ENCODE measurements at regions not wholly inside any gene's neighbourhood (a gene's known extent, or its start where the extent isn't known, plus 50 kb on each side); places are given as distances from the start of the nearest gene placed in this dataset.

DNA sequence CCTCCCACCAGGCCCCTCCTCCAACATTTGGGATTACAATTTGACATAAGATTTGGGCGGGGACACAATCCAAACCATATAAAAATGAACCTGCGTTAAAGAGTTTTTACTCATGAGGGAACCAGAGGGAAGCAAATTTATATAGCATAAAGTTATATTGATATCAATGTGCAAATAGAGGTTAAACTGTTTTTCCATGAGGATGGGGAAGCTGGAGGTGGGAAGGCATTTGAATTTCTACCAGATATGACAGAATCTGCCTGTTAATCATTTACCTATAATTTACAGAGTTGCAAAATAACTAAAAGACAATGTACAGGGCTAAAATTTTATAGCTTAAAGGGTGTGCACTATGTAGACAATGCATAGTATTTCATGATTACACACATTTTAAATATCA lies 322.0 kb upstream of the FKBP1C start:
- Histone ChIP-seq H3K27me3 (ENCODE audit: control insufficient read depth, insufficient read depth, low read length) (no peaks in the 10 kb centered on the region), H3K36me3 (replicated peaks; ENCODE audit: control insufficient read depth, insufficient read depth, low read length) (no peaks in the 10 kb centered on the region), H3K4me3 (ENCODE audit: insufficient read depth, low read depth, low read length) (no peak overlapping the region)
- DNase-seq: no peak

DNA sequence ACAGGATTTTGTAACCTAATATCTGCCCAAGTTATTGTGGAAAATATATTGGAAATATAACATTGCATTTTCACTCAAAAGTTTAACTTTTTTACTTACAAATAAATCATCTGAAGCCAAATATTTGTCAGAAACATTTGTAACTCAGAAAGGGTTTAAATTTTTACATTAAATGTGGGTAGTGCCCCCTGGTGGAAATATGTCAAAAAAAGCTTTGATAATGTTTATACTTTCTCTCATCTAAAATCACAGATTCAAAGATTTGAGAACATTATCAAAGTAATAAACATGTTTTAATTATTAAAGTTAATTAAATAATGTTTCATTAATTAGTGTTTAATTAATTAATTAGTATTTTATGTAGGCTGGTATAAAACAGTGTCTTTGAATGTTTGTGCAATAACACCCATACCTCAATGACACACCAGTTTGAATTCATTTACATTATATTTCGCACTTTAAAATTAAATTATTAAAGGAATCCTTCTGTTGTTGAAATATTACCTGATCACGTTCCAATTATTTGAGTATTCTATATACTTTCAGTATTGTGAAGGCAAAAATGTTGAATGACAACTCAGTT lies 320.1 kb upstream of the FKBP1C start:
- DNase-seq: peak; percentile 0
- no peaks in the 10 kb centered on the region for H3K36me3 ChIP-seq (replicated peaks; ENCODE audit: control insufficient read depth, insufficient read depth, low read length)
- no peak overlapping the region for H3K4me3 ChIP-seq (ENCODE audit: insufficient read depth, low read depth, low read length)
- H3K27me3 ChIP-seq (ENCODE audit: control insufficient read depth, insufficient read depth, low read length): no peaks in the 10 kb centered on the region

DNA sequence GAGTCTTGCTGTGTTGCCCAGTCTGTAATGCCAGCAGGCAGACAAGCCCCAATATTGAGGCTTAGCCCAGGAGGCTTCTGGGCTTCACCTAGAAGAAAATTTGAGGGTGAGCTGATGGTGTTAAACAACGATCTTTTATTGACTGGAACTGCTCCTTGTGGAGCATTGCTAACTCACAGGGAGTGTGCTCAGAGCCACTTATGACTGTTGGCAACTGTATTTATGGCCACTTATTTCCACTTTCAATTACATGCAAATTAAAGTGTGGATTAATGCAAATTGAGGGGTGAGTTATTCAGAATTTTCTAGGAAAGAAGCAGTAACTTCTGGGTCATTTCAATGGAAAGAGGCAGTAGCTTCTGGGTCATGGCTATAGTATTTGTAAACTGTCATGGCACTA lies 317.2 kb upstream of the FKBP1C start:
- DNase-seq: no peak
- Histone ChIP-seq H3K27me3 (ENCODE audit: control insufficient read depth, insufficient read depth, low read length) (no peaks in the 10 kb centered on the region), H3K4me3 (ENCODE audit: insufficient read depth, low read depth, low read length) (no peak overlapping the region), H3K36me3 (replicated peaks; ENCODE audit: control insufficient read depth, insufficient read depth, low read length) (no peaks in the 10 kb centered on the region)

DNA sequence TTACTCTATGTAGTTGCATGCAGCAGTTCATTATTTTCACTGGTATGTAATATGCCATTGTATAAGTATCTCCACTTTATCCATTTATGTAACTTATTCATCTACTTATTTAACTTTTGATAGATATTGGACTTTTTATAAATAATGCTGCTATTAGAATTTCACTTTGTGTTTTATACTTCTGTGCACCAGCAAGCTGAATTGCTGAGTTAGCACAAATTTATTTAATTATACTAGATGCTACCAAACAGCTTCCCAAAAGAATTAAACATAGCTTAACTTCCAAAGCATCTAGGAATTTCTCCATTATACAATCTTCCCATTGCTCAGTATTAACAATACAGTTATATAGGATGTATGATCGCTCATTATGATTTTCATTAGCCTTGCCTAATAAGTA lies 308.0 kb upstream of the FKBP1C start:
- no peaks in the 10 kb centered on the region for H3K27me3 ChIP-seq (ENCODE audit: control insufficient read depth, insufficient read depth, low read length)
- no peaks in the 10 kb centered on the region for H3K36me3 ChIP-seq (replicated peaks; ENCODE audit: control insufficient read depth, insufficient read depth, low read length)
- H3K4me3 ChIP-seq (ENCODE audit: insufficient read depth, low read depth, low read length): no peak overlapping the region
- DNase-seq: no peak

DNA sequence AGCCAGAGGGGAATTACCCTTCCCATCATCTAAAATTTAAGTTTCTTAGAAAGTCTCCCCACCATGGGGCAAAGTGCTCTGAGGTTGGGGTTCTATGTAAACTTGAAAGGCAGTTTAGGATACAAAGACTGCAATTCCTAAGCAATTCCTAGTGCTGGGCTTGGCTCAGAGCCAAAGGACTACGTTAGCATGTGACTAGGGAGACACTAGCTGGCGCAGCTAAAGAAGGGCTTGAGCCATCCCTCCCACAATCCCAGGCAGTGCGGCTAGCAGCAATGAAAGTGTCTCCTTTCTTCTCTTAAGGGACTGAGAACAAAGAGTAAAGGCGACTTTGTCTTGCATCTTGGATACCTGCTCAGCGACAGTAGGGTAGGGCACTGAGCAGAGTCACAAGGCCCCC lies 306.6 kb upstream of the FKBP1C start:
- Histone ChIP-seq H3K27me3 (ENCODE audit: control insufficient read depth, insufficient read depth, low read length) (no peaks in the 10 kb centered on the region), H3K36me3 (replicated peaks; ENCODE audit: control insufficient read depth, insufficient read depth, low read length) (no peaks in the 10 kb centered on the region), H3K4me3 (ENCODE audit: insufficient read depth, low read depth, low read length) (no peak overlapping the region)
- DNase-seq: no peak

DNA sequence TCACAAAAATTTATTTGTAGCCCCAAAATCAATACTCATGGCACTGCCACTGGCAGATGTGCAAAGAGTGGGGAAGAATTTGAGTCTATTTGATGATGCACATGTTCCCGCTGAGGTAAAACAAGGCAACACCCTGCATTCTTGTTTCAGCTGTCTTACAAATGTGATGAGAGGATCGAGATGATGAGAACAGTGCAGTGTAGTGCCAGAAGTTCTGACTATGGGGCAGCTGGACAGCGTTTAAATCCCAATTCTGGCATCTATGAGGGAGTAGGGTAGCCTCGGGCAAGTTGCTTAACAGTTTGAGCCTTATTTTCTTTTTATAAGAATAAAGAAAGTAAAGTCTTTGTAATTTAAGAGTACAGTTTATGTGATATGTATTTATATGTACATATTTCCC lies 296.7 kb upstream of the FKBP1C start:
- H3K36me3 ChIP-seq (replicated peaks; ENCODE audit: control insufficient read depth, insufficient read depth, low read length): no peaks in the 10 kb centered on the region
- no peak for DNase-seq
- no peaks in the 10 kb centered on the region for H3K27me3 ChIP-seq (ENCODE audit: control insufficient read depth, insufficient read depth, low read length)
- no peak overlapping the region for H3K4me3 ChIP-seq (ENCODE audit: insufficient read depth, low read depth, low read length)

DNA sequence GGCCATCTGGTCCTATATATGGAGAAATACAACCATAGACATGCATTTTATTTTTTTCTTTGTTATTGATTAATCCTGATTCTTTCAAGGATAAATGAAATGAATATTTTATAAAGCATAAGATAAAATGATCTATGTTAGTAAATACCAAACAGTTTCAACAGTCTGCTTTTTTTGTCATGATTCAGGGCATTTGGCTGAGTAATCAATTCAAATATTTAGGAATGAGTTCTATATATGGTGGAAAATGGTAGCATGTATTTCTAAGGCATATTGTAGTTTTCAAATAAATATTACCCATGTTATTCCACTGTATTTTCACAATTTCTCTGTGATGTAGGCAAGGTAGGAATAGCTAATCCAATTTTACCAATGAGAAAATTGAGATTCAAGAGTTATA lies 287.5 kb upstream of the FKBP1C start:
- Histone ChIP-seq H3K4me3 (ENCODE audit: insufficient read depth, low read depth, low read length) (no peak overlapping the region), H3K36me3 (replicated peaks; ENCODE audit: control insufficient read depth, insufficient read depth, low read length) (no peaks in the 10 kb centered on the region), H3K27me3 (ENCODE audit: control insufficient read depth, insufficient read depth, low read length) (no peaks in the 10 kb centered on the region)
- no peak for DNase-seq

DNA sequence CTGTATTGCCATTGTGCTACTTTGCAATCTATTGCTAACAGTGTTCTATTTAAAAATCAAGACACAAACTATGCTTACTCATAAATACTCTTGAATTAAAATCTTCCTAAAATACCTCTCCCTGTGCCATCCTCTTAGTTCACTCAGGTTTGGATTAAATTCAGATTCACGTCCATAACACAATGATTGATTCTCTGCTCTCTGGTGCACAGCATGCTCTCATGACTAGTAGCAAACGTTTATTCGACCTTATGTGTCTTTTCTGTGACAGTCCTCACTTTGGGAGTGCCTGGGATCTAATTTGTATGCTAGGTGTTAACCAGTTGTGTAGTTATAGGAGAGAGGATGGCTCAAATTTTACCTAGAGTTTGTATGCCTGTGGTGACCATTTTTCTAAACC lies 270.4 kb upstream of the FKBP1C start:
- no peaks in the 10 kb centered on the region for H3K36me3 ChIP-seq (replicated peaks; ENCODE audit: control insufficient read depth, insufficient read depth, low read length)
- no peak for DNase-seq
- H3K27me3 ChIP-seq (ENCODE audit: control insufficient read depth, insufficient read depth, low read length): no peaks in the 10 kb centered on the region
- H3K4me3 ChIP-seq (ENCODE audit: insufficient read depth, low read depth, low read length): no peak overlapping the region

DNA sequence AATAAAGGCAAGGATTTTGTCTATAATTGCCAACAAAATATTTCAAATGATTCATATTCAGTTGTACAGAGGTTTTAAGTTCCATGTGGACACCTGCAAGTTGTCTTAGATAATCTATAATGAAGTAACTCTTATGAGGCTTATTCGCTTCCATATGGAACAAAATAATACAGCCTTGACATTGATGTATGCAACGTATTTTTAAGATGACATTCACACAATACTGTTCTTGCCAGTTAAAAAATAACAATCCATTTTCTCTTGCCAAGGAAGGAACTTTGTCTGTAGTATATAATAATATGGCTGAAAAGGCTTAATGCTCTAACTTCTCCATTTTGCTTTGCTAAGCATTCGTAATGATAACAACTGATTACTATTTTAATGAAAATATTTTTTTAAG lies 269.3 kb upstream of the FKBP1C start:
- H3K36me3 ChIP-seq (replicated peaks; ENCODE audit: control insufficient read depth, insufficient read depth, low read length): no peaks in the 10 kb centered on the region
- no peak overlapping the region for H3K4me3 ChIP-seq (ENCODE audit: insufficient read depth, low read depth, low read length)
- H3K27me3 ChIP-seq (ENCODE audit: control insufficient read depth, insufficient read depth, low read length): no peaks in the 10 kb centered on the region
- DNase-seq: no peak

DNA sequence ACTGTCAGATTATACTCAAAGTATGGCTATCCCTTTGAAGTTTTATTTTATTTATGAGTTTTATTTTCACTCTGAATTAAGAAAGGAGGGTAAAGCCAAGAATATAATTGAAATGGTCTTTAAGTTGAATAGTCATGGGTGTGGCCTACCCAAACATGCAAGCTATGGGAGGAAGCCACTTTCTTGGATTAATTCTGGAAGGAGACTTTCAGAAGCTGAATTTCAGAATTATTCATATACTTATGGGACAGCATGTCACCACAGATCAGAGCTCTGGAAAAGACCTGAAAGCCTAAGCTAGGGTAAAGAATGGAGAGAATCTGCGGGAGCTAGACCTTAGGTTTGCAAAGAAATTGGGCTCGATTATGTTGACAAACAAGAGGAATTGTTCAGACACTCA lies 242.4 kb upstream of the FKBP1C start:
- H3K36me3 ChIP-seq (replicated peaks; ENCODE audit: control insufficient read depth, insufficient read depth, low read length): no peaks in the 10 kb centered on the region
- DNase-seq: no peak
- no peak overlapping the region for H3K4me3 ChIP-seq (ENCODE audit: insufficient read depth, low read depth, low read length)
- no peaks in the 10 kb centered on the region for H3K27me3 ChIP-seq (ENCODE audit: control insufficient read depth, insufficient read depth, low read length)

DNA sequence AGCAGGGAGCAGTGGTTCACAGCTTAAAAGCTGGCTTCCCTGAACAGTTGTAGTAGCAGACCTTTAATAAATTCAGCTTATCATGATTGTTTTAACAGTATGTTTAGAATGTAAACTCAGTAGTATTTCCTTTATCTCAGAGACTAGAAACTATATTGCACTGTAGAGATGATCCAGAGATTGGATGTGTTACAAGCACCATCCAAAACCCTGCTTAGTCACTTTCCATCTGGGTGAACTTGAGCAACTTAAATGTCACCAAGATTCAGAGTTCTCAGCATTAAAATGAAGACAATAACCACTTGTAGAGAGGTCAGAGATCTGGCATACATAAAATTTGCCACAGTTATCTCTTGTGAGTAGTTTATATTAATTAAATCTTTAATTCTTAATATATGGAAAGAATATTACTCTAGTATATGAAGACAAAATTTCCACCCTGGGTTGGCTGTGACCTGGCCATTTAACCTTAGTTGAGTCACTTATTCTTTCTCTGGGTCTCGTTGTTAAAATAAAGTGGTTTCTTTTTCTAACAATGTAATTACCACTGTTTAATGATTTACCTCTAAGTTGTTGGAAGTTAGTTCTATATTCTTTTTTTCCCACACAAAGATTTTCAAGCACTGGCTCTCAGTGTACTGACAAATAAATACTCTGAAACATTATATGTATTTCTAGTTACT lies 239.2 kb upstream of the FKBP1C start:
- H3K36me3 ChIP-seq (replicated peaks; ENCODE audit: control insufficient read depth, insufficient read depth, low read length): no peaks in the 10 kb centered on the region
- no peaks in the 10 kb centered on the region for H3K27me3 ChIP-seq (ENCODE audit: control insufficient read depth, insufficient read depth, low read length)
- no peak for DNase-seq
- no peak overlapping the region for H3K4me3 ChIP-seq (ENCODE audit: insufficient read depth, low read depth, low read length)

DNA sequence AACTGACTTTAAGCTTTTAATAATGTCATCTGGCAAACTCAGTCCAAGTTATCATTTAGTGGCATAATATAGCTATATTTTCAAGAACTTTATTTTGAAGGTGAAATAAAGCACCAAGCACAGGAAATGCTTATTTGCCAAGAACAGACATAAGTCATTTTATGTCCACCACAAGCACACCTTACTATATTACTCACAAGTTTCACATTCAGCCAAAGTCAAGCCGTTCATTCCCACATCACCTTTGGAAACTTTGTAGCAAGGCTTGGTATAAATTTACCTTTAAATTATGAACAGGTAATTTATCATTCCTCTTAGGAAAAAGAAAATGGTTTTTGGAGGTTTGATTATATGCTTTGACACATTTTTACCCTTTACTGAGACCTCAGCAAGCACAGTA lies 236.8 kb upstream of the FKBP1C start:
- DNase-seq: no peak
- Histone ChIP-seq H3K36me3 (replicated peaks; ENCODE audit: control insufficient read depth, insufficient read depth, low read length) (no peaks in the 10 kb centered on the region), H3K27me3 (ENCODE audit: control insufficient read depth, insufficient read depth, low read length) (no peaks in the 10 kb centered on the region), H3K4me3 (ENCODE audit: insufficient read depth, low read depth, low read length) (no peak overlapping the region)

DNA sequence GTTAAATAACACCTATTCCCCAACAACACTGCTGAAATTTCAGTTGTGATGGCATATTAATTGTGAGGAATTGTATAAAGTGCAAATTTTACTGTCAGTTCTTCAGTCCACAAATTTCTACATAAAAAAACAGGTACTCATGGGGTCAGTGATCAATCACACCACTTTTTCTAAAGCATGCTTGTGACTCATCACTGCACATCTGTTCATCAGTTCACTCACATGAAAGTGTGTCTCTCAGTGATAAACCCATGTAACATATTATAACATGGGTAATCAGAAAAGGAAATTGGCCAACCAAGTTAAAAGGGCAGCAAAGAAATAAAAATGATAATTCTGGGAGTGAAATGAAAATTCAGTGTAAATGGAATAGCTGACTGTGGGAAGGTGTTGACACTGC lies 234.7 kb upstream of the FKBP1C start:
- no peaks in the 10 kb centered on the region for H3K36me3 ChIP-seq (replicated peaks; ENCODE audit: control insufficient read depth, insufficient read depth, low read length)
- H3K4me3 ChIP-seq (ENCODE audit: insufficient read depth, low read depth, low read length): no peak overlapping the region
- H3K27me3 ChIP-seq (ENCODE audit: control insufficient read depth, insufficient read depth, low read length): no peaks in the 10 kb centered on the region
- no peak for DNase-seq

DNA sequence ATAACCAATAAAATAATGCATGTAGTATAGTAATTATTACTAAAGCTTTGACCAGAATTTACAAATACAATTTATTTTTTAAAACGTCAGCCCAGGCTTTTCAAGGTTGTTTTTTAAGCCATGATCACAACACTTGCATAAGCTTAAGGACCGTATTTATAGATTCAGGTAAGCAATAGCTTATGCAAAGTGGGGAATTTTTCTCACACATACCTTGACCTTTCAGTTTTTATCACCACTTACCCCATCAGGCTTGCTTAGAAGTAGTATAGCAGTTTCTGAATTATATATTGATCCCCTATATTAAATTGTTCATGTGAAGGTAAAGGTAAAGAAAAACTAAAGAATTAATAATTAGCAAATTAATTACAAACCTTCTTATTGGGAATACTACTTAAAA lies 232.3 kb upstream of the FKBP1C start:
- no peak overlapping the region for H3K4me3 ChIP-seq (ENCODE audit: insufficient read depth, low read depth, low read length)
- no peak for DNase-seq
- H3K36me3 ChIP-seq (replicated peaks; ENCODE audit: control insufficient read depth, insufficient read depth, low read length): no peaks in the 10 kb centered on the region
- no peaks in the 10 kb centered on the region for H3K27me3 ChIP-seq (ENCODE audit: control insufficient read depth, insufficient read depth, low read length)

DNA sequence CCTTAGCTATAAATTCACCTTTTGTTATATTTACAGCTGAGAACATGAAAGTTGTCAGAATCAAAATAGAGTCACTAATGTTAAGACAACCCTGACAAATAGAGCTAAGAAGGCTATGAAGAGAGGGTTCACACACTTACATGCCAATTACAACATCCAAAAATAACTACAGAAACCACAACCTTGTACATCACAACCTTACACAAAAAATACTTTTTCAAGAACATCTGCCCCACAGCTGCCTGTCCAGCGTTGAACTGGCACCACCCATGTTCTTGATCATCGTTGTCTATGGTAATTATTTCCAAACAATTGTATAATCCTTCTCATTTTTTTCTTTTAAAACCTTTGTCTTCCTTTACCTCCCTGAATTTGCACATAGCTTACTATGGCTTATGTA lies 231.2 kb upstream of the FKBP1C start:
- Histone ChIP-seq H3K27me3 (ENCODE audit: control insufficient read depth, insufficient read depth, low read length) (no peaks in the 10 kb centered on the region), H3K36me3 (replicated peaks; ENCODE audit: control insufficient read depth, insufficient read depth, low read length) (no peaks in the 10 kb centered on the region), H3K4me3 (ENCODE audit: insufficient read depth, low read depth, low read length) (no peak overlapping the region)
- DNase-seq: no peak

DNA sequence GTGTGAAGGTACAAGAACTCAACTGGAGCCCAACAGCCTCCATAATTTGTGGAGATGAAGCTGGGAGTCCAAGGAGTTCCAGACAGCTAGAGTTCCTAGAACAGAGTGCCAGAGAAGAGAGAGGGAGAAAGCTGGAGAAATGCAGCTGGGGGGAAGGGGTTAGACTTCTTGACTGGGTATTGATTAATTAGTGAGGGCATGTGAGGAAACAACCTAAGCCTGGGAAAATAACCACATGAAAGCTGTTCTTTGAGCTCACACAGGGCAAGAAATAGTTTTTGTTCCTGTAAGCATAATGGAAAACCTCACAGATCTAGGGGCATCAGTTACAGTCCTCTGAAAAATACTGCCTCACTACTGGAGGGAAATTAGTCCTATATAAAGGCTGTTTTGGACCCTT lies 230.5 kb upstream of the FKBP1C start:
- H3K4me3 ChIP-seq (ENCODE audit: insufficient read depth, low read depth, low read length): no peak overlapping the region
- no peaks in the 10 kb centered on the region for H3K36me3 ChIP-seq (replicated peaks; ENCODE audit: control insufficient read depth, insufficient read depth, low read length)
- no peaks in the 10 kb centered on the region for H3K27me3 ChIP-seq (ENCODE audit: control insufficient read depth, insufficient read depth, low read length)
- no peak for DNase-seq
